ENCODE measurements at regions not wholly inside any gene's neighbourhood (a gene's known extent, or its start where the extent isn't known, plus 50 kb on each side); places are given as distances from the start of the nearest gene placed in this dataset.
A peak's percentile ranks its signal among the peaks of the same experiment; 100 is the strongest.
"Not testable (repeated sequence)": the region's sequence is repeated elsewhere in the genome, so short reads cannot be mapped to it uniquely, and the experiment has no call there.

DNA sequence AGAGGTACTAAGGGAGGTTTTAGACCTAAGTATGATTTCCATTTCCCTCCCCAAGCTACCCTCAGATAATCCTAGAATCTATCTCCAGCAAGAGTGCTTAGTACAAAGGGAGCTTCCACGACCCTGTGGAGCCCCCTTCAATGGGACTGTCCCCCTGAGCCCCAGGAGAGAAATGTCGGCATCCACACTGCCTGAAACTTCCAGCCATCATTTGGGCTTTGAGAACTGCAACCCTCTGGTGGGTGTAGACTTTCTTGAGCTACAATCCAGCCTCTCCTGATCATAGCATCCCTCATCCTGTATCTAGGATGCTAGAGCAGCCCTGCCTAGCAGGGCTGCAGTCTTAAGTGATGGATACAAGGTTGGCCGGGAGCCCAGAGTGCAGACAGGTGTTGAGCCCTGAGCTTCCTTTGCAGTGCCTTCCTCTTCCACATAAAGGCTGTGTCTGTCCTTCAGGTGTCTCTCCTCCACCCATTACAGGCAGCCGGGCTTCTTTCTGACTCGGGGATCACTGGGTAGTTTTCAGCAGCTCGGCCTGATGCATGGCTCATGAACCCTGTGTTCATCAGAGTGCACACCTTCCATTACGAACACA, 424.5 kb downstream of the PREX1 start:
- Histone ChIP-seq H3K27ac (no peak overlapping the region), H3K36me3 (no peaks in the 10 kb centered on the region), H3K27me3 (no peaks in the 10 kb centered on the region), H3K4me1 (peaks cover 0 to 14% (median 0%) of the 10 kb centered on the region in 12 donors), H3K4me3 (no peak overlapping the region), H3K9me3 (no peaks in the 10 kb centered on the region)
- WGBS, 4 donors: 85 to 86% (median 85%) methylated on average over 5 to 7 of the region's 7 CpGs
- ATAC-seq (no peak), DNase-seq (no peak)
- intact Hi-C loops (cut with DNase I): loop anchor here in 1 of 10 donors (10.0 kb wide), 1 partner anchor 508 kb away; no protein-coding TSS in a partner anchor
- TF ChIP-seq POLR2A (IDR thresholded peaks at IDR 0.05): no peak
- TF ChIP-seq, protein P1, sequence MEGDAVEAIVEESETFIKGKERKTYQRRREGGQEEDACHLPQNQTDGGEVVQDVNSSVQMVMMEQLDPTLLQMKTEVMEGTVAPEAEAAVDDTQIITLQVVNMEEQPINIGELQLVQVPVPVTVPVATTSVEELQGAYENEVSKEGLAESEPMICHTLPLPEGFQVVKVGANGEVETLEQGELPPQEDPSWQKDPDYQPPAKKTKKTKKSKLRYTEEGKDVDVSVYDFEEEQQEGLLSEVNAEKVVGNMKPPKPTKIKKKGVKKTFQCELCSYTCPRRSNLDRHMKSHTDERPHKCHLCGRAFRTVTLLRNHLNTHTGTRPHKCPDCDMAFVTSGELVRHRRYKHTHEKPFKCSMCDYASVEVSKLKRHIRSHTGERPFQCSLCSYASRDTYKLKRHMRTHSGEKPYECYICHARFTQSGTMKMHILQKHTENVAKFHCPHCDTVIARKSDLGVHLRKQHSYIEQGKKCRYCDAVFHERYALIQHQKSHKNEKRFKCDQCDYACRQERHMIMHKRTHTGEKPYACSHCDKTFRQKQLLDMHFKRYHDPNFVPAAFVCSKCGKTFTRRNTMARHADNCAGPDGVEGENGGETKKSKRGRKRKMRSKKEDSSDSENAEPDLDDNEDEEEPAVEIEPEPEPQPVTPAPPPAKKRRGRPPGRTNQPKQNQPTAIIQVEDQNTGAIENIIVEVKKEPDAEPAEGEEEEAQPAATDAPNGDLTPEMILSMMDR (IDR thresholded peaks at IDR 0.05): no peak

DNA sequence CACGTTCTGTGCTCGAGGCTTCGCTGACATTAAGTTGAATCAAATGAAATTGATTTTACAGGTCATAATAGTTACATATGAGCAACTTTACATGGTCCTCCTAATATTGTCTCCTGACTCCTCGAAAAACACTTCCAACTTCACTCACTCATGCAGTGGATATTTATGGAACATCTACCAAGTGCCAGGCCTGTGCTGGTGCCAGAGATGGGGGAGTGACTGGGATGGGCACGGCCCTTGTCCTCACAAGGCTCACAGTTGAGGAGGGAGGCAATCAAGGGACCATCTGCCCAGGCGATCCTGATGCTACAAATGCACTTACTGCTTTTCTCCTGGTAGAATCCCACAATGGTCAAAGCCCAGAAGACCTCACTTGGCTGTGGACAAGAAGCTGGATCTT, 426.4 kb downstream of the PREX1 start:
- peak in 2 of 5 donors; percentile 51 to 55 for DNase-seq
- peak; percentile 52 to 74 (median 70) for ATAC-seq
- no peak for TF ChIP-seq POLR2A (IDR thresholded peaks at IDR 0.05)
- TF ChIP-seq, protein P1 (IDR thresholded peaks at IDR 0.05): no peak
- Histone ChIP-seq H3K36me3 (no peaks in the 10 kb centered on the region), H3K27ac (no peak overlapping the region), H3K27me3 (no peaks in the 10 kb centered on the region), H3K9me3 (no peaks in the 10 kb centered on the region), H3K4me3 (no peak overlapping the region), H3K4me1 (peaks cover 0 to 26% (median 6%) of the 10 kb centered on the region in 12 donors)
- WGBS, 4 donors: 73 to 77% (median 75%) methylated on average over 6 of the region's 6 CpGs
- intact Hi-C loops (cut with DNase I): loop anchor here in 1 of 10 donors (10.0 kb wide), 1 partner anchor 507 kb away; no protein-coding TSS in a partner anchor

DNA sequence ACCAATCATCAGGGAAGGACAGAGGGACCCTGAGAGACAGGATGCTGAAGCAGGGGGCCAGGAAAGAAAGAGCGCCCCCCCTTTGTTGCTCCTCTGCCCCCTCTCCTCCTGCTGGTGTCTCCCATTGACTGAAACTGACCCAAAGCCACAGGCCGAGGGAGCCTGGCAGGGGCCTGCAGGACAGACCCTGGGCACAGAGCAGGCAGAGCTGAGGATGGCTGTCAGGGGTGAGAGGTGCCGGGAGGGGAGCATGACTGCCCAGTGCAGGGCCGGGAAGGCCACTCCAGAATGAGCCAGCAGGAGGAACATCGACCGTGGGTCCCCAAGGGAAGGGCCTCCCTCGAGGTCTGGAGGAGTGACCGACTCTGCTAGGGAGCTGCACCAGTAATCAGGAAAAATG, 427.8 kb downstream of the PREX1 start:
- no peak for TF ChIP-seq POLR2A (IDR thresholded peaks at IDR 0.05)
- TF ChIP-seq, protein P1 (IDR thresholded peaks at IDR 0.05): no peak
- ATAC-seq (no peak), DNase-seq (no peak)
- Histone ChIP-seq H3K9me3 (no peaks in the 10 kb centered on the region), H3K4me1 (peaks cover 0 to 28% (median 6%) of the 10 kb centered on the region in 12 donors), H3K27me3 (peaks cover 0 to 5% (median 0%) of the 10 kb centered on the region in 9 donors), H3K27ac (no peak overlapping the region), H3K36me3 (no peaks in the 10 kb centered on the region), H3K4me3 (no peak overlapping the region)
- 64 to 79% (median 69%) methylated on average over 6 to 8 of the region's 8 CpGs for WGBS, 4 donors
- intact Hi-C loops (cut with DNase I): loop anchor here in 1 of 10 donors (10.0 kb wide), 1 partner anchor 505 kb away; no protein-coding TSS in a partner anchor

DNA sequence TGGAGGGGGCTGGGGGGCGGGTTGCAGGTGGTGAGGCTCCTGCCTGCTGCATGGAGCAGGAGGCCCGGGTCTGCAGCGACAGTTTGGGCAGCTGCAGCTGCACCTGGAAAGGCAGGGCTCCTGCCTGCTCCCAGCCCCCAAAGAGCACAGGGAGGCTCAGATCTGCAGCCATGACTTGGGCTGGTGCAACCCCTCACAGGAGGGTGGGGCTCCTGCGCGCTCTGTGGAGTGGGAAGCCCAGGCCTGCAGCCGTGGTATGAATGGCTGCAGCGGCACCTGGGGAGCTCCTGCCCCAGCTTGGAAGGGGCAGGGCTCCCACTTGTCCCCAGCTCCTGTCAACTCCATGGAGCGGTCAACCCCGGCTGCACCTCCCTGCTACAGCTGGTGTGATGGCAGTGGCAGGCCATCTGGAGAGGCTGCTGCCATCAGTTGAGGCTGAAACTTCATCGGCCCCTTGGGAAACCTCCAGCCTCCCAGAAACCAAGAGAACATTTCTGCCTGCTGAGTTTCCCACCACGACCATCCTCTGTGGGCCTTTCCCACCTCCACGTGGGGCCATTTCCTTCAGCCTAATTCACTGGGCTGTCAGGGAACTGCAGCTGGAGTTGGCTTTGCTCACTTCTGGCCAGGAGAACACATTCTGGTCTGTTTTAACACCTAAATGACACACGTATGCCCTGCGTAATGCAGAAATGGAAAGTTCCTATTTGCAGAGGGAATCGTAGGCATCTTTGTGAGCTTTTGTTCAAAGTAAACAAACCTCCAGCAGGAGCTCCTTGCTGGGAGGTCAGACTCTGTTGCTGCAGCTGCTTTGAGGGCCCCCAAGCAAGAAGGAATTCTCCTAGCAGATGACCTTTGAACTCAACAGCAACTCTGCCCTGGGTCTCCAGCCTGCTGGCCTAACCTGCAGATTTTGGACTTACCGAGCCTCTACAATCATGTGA, 429.0 kb downstream of the PREX1 start:
- 83 to 91% (median 85%) methylated on average over 8 to 16 of the region's 16 CpGs for WGBS, 4 donors
- Histone ChIP-seq H3K36me3 (no peaks in the 10 kb centered on the region), H3K27me3 (peaks cover 0 to 5% (median 0%) of the 10 kb centered on the region in 9 donors), H3K27ac (no peak overlapping the region), H3K9me3 (no peaks in the 10 kb centered on the region), H3K4me1 (peaks cover 0 to 28% (median 6%) of the 10 kb centered on the region in 12 donors), H3K4me3 (no peak overlapping the region)
- intact Hi-C loops (cut with DNase I): no loop called here
- peak in 2 of 5 donors; percentile 26 to 56 for DNase-seq
- ATAC-seq: peak in 1 of 4 donors; percentile 16
- TF ChIP-seq, protein P1 (IDR thresholded peaks at IDR 0.05): no peak
- no peak for TF ChIP-seq POLR2A (IDR thresholded peaks at IDR 0.05)

DNA sequence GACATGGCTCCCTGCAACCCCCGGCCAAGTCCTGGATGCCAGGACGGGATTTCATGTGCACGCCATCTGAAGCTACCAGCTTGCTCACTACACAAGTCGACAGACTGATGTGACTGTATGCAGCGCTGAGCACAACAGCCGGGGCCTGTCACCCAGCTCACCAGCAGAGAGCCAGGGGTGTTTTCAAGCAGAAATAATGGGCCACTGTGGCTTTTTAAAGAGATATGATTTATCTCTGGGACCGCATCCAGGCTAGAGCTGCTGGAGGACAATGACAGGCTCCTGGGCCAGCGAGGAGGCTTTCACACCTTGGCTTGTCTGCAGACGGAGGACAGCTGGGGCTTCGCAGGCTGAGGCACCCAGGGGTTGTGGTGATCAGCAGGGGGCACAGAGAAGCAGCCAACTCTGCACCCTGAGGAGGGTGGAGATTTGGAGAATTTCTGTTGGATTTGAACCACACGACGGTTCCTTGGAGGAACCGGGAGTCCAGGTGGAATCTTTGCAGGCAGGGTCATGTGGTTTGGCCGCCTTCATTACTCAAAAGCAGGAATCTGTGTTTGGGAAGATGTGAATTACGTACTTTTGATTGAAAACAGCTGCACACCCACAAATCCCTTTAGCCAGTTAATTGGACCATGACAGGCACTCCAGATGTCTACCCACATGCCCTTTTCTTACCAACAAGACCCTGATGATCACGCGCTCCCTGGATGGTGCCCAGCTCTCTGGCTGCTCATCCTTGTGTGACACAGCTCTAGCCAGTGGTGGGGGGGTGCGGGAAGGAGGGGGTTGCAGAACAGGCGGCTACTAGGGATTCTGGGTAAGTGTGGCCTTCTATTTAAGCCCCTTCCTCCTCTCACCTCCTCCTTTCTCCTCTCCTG, 430.6 kb downstream of the PREX1 start:
- peak in 1 of 5 donors; percentile 54 for DNase-seq
- H3K9me3 ChIP-seq; H3K27me3 ChIP-seq; H3K27ac ChIP-seq; H3K36me3 ChIP-seq; intact Hi-C loops (cut with DNase I); H3K4me3 ChIP-seq: not testable (repeated sequence)
- ATAC-seq: peak; percentile 24 to 40 (median 34)
- WGBS, 4 donors: 59 to 76% (median 66%) methylated on average over 11 to 19 of the region's 19 CpGs
- H3K4me1 ChIP-seq: peaks cover 0 to 28% (median 6%) of the 10 kb centered on the region in 12 donors
